HG03060 (cell line): ENCODE measurements at regions not wholly inside any gene's neighbourhood (a gene's known extent, or its start where the extent isn't known, plus 50 kb on each side); places are given as distances from the start of the nearest gene placed in this dataset.
"Not testable (repeated sequence)": the region's sequence is repeated elsewhere in the genome, so short reads cannot be mapped to it uniquely, and the experiment has no call there.

ENCODE experiments used
- ATAC-seq: cut with Tn5 transposase; IDR thresholded peaks from one replicate; pipeline ENCODE4 v1.9.1; 2021; ENCODE audit warnings: low read depth, moderate number of reproducible peaks; ENCODE audit not compliant: unreplicated experiment

DNA sequence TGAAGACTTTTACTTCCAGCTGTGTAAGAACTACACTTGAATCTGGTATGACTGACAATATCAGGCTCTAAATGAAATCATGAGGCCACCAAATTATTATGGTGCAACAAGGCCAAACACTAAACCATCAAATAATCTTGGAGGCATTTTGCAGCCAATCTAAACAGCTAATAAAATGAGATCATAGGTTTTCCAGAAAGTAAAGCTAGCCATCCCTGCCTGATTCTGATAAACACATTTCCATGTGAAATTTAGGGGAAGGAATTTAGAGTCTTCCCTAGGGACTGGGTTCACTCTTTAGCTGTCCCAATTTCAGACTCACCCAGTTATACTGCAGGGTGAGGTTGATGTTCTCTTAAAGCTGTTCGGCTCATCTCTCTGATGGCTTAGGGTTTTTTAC is 190.3 kb upstream of the TMEM196 start:
- ATAC-seq = no peak

DNA sequence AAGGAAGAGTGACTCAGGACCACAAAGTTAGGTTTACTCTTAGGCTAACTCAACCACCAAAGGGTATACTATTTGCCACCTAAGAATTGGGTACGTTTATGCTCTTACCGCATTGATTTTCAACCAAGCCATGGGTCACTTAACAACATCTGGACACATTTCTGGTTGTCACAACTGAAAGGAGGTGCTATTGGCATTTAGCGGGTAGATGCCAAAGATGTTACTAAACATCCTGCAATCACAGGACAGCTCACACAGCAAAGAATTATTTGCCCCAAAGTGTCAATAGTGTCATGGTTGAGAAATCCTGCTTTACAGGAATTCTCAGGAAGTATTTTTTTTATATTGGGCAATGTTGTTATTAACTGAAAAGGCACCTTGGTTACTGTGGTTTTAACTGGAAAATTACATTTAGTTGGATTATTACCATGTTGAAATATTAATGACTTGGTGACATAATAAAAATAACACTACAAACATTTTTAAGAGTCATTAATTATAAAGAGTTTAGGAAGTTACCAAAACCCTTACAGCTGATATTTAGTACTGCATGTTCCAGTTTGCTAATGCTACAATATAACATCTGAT is 185.0 kb upstream of the TMEM196 start:
- no peak for ATAC-seq

DNA sequence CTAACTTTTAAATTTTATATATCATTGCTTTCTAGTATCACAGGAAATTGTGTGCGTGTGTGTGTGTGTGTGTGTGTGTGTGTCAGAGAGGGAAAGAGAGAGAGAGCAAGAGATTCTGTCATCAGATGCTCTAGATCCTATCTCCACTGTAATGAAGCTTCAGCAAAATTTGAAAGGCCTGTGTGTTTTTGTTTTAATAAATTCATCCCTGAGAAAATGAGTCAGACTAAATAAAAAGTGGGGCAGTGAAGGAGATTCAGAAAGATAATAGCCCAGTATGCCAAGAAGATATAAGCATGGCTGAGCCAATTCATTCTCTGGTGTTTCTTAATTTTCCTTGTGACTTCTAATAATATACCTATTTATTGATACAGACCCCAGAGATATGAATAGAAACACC is 184.2 kb upstream of the TMEM196 start:
- ATAC-seq = no peak

DNA sequence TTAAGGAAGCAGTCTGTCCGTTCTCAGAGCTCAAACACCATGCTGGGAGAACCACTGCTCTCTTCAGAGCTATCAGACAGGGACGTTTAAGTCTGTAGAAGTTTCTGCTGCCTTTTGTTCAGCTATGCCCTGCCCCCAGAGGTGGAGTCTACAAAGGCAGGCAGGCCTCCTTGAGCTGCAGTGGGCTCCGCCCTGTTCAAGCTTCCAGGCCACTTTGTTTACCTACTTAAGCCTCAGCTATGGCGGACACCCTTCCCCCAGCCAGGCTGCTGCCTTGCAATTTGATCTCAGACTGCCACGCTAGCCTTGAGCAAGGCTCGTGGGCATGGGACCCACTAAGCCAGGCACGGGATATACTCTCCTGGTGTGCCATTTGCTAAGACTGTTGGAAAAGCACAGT is 180.7 kb upstream of the TMEM196 start:
- not testable (repeated sequence) for ATAC-seq

DNA sequence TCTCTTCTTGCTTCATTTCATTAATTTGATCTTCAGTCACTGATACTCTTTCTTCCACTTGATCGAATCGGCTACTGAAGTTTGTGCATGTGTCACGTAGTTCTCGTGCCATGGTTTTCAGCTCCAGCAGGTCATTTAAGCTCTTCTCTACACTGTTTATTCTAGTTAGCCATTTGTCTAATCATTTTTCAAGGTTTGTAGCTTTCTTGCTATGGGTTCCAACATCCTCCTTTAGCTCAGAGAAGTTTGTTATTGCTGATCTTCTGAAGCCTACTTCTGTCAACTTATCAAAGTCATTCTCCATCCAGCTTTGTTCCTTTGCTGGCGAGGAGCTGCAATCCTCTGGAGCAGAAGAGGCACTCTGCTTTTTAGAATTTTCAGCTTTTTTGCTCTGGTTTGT is 180.0 kb upstream of the TMEM196 start:
- ATAC-seq = not testable (repeated sequence)

DNA sequence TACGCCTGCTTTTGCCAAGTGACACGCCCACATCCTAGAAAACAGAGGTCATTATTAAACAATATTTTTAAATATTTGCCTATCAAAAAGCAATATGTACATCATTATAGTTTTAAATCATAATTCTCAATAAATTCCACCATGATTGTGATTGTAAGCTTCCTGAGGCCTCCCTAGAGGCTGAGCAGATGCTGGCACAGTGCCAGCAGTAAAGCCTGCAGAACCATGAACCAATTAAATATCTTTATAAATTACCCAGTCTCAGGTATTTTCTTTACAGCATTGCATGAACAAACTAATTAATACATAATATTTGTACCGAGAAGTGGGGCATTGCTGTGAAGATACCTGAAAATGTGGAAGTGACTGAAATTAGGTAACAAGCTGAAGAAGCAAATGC is 174.7 kb upstream of the TMEM196 start:
- no peak for ATAC-seq

DNA sequence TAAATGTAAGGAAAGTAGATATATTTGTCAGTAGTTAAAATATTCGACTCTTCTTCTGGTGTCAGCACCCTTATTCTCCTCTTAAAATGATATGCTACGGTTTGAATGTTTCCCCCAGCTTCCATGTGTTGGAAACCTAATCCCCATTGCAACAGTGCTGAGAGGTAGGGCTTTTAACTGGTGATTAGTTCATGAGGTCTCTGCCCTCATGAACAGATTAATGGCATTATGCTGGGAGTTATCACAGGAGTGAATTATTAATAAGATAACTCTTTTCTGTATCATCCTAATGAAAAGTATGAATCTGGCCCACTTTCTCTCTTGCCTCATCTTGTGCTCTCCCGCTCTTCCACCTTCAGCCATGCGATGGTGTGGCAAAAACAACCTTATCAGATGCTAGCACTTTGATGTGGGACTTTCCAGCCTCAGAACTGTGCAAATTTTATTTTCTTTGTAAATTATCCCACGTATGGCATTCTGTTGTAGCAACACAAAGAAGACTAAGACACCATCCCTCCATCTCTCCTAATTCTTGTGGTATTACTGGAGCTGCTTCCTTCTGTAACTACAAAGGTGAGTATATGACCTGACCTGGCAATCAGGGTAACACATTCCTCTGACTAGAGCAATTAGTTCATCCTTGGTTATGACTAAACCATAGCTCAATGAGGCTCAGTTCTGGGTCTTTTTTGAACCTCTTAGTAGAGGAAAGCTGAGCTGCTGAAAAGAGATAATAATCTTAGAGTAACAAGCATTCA is 171.1 kb upstream of the TMEM196 start:
- no peak for ATAC-seq

DNA sequence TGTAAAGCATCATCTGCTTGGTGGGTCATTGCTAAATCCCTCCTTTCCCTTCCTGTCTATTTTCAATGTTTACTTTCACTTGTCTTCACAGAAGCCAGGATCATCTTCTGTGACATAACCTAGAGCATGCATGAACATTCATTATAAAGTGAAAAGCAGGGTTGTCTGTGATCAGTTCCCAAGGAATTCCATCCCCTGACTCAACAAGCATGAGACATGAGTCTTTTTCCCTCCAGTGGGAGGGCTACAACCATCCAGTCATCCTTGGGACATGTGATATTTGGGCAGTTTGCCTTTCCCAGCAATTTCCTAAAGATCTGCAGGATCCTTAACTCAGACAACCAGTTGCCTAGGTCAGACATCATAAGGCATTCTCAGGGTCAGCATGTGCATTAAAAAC is 166.3 kb upstream of the TMEM196 start:
- ATAC-seq = no peak

DNA sequence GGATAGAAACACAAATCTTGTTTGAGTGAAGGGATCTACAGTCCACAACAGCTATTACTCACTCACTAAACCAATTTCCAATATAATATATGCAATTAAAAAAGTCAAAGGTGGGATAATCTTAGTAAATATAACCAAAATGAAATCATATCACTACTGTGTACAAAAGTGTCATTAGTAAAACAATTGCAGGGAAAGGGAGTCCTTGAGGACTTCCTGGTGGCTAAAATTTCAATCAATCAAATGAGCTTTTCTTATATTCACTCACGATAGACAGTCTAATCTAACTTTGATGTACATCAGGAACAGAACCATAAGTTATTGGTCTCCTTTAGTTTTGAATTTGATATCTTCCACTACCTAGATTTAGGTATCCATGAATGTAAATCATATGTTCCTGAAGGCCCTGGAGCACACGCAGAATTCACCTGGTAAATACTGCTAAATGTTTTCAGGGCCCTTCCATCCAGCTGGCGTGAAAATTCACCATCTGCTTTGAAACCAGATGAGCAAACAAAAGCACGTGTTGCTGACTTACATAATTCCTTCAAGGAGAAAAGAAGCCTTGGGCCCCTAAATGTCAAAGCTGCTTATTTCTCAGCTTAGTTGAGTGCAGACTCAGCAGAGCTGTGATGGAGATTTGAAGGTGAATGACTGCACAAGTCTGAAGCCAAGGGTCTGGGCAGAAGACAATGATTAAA is 159.3 kb upstream of the TMEM196 start:
- no peak for ATAC-seq

DNA sequence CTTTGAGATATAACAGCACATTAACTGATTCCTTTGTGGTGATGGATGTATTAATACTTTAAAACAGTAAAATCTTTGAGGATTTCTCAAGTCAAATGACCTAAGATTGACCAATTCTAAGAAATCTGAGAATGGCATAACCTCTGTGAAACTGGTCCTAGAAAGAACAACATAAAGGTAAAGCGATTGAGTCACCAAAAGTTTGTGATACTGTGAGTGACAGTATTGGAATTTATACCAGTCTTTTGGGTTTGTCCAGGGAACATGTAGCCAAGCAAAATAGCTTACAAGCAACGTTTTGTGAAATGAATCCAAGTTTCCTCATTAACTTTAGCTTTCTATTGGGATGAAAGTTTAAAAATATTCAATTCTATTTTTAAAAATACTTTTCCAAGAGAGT is 157.4 kb upstream of the TMEM196 start:
- ATAC-seq = no peak

DNA sequence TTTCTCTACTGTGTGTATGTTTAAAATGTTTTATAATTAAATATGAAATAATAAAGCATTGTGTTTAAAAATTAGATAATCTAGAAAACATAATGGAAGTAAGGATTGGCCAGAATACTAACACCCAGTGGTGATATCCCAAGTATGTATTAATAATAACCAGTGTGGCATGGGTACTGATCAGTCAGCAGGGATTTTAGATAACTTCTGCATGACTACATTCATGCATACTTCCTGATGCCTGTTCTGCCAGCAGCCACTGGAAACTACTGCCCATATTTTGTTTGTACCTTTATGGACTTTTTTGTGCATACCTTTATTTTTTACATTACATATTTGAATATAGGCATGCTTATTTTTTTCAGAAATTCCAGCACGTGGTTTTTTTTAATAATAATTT is 156.6 kb upstream of the TMEM196 start:
- no peak for ATAC-seq

DNA sequence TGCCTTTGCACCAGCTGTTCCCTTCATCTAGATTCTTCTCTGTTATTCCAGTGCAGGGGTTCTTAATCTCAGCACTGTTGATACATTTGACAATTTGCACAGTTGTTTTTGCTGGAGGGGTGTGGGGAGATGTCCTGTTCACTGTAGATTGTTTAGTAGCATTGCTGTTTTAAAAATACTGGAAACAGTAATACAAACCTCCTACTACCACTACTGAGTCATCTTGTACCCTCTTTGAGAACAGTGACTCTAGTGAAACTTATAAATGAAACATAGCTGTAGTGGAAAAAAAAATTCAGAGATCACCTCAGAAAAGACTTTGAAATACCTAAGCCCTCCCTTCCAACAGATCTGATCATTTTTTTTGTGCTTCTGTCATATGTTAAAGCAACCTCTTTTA is 154.8 kb upstream of the TMEM196 start:
- peak; percentile 83 for ATAC-seq

DNA sequence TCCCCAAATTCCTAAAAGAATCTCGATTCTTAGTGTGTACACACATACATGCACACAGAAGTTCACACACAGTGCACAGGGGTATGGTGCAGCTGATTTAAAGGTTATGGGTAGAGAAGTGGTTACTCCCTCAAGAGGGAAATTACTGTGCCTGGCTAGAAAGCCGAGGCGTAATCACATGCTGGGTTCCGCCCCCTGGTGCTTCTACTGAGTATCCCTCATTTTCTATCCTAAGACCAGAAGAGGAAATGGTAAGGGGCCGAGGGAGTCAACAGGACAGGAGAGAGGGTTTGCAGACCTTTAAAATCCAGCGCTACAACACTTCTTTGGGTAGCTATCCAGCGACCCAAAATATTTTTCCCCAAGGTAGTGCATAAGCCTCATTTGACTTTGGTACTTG is 147.3 kb upstream of the TMEM196 start:
- no peak for ATAC-seq

DNA sequence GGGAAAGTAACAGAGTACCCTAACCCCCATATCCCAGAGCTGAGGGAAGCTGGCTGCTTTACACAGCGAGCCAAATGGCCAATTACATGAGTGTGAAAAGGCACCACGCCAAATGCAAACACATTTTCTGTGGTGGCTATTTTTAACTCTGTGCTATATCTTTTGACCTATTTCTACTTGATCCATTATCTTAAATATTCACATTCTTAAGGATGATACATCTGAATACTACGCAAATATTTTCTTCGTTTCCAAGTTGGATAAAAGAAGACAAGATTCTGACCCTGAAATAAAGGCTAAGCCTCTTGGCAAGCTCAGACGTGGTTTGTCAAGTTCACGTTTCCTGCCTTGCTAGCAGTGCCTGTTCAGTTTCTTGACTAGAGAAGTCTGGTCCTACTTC is 146.7 kb upstream of the TMEM196 start:
- no peak for ATAC-seq

DNA sequence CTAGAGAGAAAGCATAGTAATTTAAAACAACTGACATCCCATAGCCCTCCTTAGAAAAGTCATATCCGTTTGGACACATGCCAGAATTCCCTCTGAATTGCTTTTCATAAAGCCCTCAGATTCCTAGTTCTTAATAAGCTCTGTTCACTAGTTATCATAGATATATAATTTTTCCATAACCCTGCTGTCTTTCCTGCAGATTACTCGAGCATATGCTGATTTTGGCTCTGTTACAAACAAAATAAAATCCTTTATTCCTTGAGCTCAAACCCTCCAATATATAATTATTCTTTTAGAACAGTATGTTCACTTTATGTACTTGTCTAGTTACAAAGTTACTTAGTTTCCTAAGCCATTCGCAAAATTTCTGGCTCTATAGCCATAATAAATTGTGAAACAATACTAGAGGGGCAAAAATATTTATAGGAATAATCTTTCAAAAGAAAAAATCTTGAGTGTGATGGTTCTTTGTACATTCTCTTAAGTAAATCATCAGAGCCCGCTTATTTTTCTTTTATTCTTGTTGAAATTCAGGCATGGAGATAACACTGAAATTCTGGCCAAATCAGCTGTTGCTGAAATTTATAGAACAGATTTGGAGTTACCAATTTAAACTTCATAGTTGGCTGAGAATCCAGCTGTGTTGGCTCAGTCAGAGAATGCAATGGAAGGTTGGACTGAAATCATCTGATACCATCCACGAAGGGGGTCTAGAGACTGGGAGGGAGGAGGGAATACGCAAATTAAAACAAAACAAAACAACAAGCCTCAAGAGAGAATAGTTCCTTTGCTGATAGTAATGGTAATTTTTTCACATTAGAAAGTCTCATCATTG is 146.1 kb upstream of the TMEM196 start:
- no peak for ATAC-seq

DNA sequence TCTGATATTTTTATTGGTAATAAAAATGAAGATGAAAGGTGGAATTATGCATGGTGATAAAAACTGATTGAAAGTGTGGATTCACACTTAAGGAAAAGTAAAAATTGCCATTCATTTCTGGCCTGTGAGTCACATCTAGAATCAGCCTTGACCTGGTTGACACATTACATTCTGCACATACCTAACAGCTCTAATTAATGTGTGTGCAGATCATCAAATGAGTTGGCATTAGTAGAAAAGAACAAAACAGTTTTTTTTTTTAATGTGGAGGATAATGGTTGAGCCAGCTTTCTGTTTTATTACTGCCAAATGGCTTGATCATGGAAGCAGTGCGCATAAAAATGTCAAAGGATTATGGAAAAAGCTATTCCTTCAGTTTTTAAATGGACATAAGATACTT is 142.6 kb upstream of the TMEM196 start:
- no peak for ATAC-seq

DNA sequence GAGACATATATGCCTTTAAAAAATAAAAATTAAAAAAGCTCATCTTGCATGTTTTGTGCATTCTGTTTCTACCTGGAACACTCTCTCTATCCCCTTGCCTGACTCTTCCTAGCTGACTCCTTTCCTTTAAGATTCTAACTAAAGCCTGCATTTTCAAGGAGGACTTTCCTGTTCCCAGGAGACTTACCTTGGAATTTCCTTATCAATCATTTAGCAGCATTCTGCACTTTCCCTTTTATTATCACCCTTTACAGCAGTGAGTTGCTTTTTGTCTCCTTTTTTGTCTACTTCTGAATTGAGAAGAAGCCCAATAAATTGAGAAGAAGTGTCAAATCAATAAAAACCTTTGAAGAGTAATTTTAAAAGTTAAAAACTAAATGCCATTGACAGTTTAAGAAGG is 142.2 kb upstream of the TMEM196 start:
- no peak for ATAC-seq

DNA sequence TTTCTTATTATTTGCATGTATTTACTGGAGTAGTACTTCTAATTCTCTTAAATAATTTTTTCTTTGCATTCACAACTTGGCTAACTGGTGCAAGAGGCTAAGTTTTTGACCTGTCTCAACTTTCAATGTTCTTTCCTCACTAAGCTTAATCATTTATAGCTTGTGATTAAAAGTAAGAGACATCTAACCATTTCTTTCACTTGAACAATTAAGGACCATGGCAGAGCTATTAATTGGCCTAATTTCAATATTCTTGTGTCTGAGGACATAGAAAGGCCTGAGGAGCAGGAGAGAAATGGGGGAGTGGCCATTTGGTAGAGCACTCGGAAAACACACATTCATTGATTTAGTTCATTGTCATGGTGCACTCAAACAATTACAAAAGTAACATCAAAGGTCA is 141.4 kb upstream of the TMEM196 start:
- ATAC-seq = no peak

DNA sequence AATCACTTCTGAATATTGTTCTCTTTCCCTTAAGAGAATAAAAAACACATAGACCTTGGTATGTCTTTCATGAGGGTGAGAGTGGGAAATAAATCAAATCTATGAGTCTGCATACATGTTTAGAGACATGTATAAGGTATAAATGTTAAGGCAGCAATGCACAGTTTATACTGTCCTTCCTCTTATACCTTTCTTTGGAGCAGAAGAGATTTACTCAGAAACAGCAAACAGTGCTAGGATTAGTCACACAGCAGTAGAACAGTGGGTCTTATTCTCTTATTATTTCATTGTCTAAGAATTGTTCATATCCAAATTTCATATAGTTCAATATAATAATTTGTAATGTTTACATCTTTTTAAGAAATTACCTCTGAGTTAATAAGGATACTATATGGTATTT is 126.7 kb upstream of the TMEM196 start:
- ATAC-seq = no peak

DNA sequence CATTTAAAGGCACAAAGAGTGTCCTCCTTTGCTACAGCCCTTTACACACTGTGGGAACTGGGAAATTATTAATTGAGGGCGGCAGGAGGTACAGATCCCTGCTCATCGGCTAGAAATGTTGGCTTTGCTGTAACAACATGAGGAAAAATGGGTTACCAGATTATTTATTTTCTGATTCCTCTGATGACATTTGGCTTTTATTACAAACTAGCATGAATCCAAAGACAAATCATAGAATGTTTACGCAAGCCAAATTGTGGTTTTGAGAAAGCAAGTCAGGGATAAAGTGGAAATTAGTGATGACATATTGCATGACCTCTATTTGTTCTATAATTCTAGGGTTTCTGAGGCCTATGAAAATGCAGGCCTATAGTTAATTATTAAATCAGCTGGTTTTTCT is 126.1 kb upstream of the TMEM196 start:
- ATAC-seq = no peak

DNA sequence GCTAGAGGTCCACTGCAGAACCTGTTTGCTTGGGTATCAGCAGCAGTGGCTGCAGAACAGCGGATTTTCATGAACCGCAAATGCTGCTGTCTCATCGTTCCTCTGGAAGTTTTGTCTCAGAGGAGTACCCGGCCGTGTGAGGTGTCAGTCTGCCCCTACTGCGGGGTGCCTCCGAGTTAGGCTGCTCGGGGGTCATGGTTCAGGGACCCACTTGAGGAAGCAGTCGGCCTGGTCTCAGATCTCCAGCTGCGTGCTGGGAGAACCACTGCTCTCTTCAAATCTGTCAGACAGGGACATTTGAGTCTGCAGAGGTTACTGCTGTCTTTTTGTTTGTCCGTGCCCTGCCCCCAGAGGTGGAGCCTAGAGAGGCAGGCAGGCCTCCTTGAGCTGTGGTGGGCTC is 109.5 kb upstream of the TMEM196 start:
- ATAC-seq = not testable (repeated sequence)
